ENCODE measurements at regions not wholly inside any gene's neighbourhood (a gene's known extent, or its start where the extent isn't known, plus 50 kb on each side); places are given as distances from the start of the nearest gene placed in this dataset.

GRCh38 chr2:83359336-83359735 is 1099.7 kb downstream of the SUCLG1 start:
- TF ChIP-seq EP300 (IDR thresholded peaks at IDR 0.05; ENCODE audit: borderline replicate concordance), result no peak
- TF ChIP-seq REST (IDR thresholded peaks at IDR 0.05; ENCODE audit: low read depth), result no peak
- no peak for TF ChIP-seq ZBTB7A (IDR thresholded peaks at IDR 0.05; ENCODE audit: low read depth)
- no peak for TF ChIP-seq TCF12 (IDR thresholded peaks at IDR 0.05; ENCODE audit: low read depth)
- TF ChIP-seq USF1 (IDR thresholded peaks at IDR 0.05), result no peak
- TF ChIP-seq EGR1 (IDR thresholded peaks at IDR 0.05), result no peak

GRCh38 chr2:83342860-83343329 is 1116.2 kb downstream of the SUCLG1 start:
- TF ChIP-seq TAF1 (IDR thresholded peaks at IDR 0.05; ENCODE audit: low read depth) (no peak), REST (IDR thresholded peaks at IDR 0.05; ENCODE audit: low read depth) (no peak), NFIC (IDR thresholded peaks at IDR 0.05) (no peak)

- no peak for TF ChIP-seq REST (IDR thresholded peaks at IDR 0.05; ENCODE audit: low read depth)
- TF ChIP-seq NFIC (IDR thresholded peaks at IDR 0.05), result no peak
- no peak for TF ChIP-seq EGR1 (IDR thresholded peaks at IDR 0.05)
- TF ChIP-seq TAF1 (IDR thresholded peaks at IDR 0.05; ENCODE audit: low read depth), result no peak
- TF ChIP-seq MAX (IDR thresholded peaks at IDR 0.05), result no peak
These were observed 1118.7 kb downstream of the SUCLG1 start for GRCh38 chr2:83340424-83340823.

- TF ChIP-seq ZBTB7A (IDR thresholded peaks at IDR 0.05; ENCODE audit: low read depth) (no peak), YY1 (IDR thresholded peaks at IDR 0.05; ENCODE audit: low read depth) (no peak), EGR1 (IDR thresholded peaks at IDR 0.05) (no peak), EP300 (IDR thresholded peaks at IDR 0.05; ENCODE audit: borderline replicate concordance) (no peak), FOXM1 (IDR thresholded peaks at IDR 0.05; ENCODE audit: borderline replicate concordance, low read depth) (no peak), TCF12 (IDR thresholded peaks at IDR 0.05; ENCODE audit: low read depth) (no peak), TEAD4 (IDR thresholded peaks at IDR 0.05) (no peak), REST (IDR thresholded peaks at IDR 0.05; ENCODE audit: low read depth) (no peak), RAD21 (IDR thresholded peaks at IDR 0.05; ENCODE audit: low read depth) (no peak), TAF1 (IDR thresholded peaks at IDR 0.05; ENCODE audit: low read depth) (no peak), CREB1 (IDR thresholded peaks at IDR 0.05; ENCODE audit: low read depth) (no peak), CEBPB (IDR thresholded peaks at IDR 0.05) (no peak)
These were observed 1127.3 kb downstream of the SUCLG1 start for GRCh38 chr2:83331810-83332209.

- TF ChIP-seq NFIC (IDR thresholded peaks at IDR 0.05) (no peak), EP300 (IDR thresholded peaks at IDR 0.05; ENCODE audit: borderline replicate concordance) (no peak), REST (IDR thresholded peaks at IDR 0.05; ENCODE audit: low read depth) (no peak), TAF1 (IDR thresholded peaks at IDR 0.05; ENCODE audit: low read depth) (no peak), TCF12 (IDR thresholded peaks at IDR 0.05; ENCODE audit: low read depth) (no peak), EGR1 (IDR thresholded peaks at IDR 0.05) (no peak), FOXM1 (IDR thresholded peaks at IDR 0.05; ENCODE audit: borderline replicate concordance, low read depth) (no peak), TEAD4 (IDR thresholded peaks at IDR 0.05) (no peak), MAX (IDR thresholded peaks at IDR 0.05) (no peak), USF1 (IDR thresholded peaks at IDR 0.05) (no peak), RAD21 (IDR thresholded peaks at IDR 0.05; ENCODE audit: low read depth) (no peak), ZBTB7A (IDR thresholded peaks at IDR 0.05; ENCODE audit: low read depth) (no peak), CREB1 (IDR thresholded peaks at IDR 0.05; ENCODE audit: low read depth) (no peak), CEBPB (IDR thresholded peaks at IDR 0.05) (no peak), YY1 (IDR thresholded peaks at IDR 0.05; ENCODE audit: low read depth) (no peak)
These were observed 1136.0 kb downstream of the SUCLG1 start for GRCh38 chr2:83323038-83323437.
